ENCODE measurements at regions not wholly inside any gene's neighbourhood (a gene's known extent, or its start where the extent isn't known, plus 50 kb on each side); places are given as distances from the start of the nearest gene placed in this dataset.

DNA sequence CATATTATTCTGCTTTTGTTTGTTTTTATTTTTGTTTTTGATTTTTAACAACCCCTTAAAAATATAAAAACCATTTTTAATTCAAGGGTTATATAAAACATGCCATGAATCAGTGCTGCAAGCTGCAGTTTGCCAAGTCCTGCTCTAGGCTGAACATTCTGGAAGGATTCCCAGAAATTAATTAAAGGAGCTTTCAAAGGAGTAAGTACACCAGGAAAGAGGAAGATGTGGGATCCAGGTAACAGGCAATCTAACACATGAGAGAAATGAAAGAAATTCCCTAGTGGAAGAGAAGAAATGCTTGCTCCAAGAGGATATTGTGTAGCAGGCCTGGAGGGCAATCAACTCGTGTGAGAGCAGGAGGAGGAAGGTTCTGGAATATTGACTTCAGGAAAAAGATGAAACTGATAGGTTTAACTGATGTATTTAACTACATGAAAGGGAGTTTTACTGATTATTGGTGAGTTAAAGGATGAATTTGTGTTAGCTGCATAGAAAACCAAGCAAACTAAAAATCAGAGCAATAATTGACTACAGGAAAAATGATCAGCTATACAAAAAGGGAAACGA, 146.0 kb upstream of the PHACTR1 start:
- no peak for DNase-seq

DNA sequence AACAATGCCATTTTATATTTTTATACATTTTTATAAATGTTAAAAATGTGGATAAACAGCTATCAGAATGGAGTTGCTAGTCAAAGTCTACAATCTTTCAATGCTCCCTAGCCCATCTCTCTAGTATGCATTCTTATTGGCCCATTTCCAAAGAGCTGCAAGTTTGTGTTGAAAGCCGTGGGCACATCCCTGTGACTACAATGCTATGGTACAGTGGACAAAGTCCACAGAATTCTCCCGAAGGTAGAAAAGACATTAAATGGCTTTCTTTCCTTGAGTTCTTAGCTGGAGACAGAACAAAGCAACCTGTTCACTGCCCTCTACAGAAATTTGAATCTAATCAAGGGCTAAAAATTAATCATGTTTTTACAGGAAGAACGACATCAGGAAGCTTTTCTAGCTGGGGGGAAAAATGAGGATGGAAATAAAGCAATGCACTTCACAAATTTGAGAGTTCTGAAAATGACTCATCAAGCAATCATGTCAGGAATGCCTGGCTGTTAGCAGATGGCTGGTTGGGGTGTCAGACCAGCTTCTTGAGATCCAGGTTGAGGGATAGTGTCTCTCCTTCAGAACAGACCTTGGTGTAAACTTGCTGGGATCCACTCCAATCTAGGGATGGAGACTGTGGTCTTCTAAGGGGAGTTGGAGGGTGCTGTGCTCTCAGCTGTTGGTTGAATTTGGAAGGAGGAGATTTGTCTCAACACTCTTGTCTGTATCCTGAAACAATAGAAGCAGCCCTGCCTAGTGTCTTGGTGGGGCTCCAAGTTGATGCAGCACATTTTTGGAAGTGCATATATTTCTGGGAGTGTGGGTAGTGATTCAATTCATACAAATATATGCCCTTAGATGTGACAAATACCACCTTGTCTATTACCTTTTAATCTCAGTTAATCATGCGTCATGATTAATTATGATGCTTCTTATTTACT, 143.4 kb upstream of the PHACTR1 start:
- Histone ChIP-seq H3K27me3 (no peaks in the 10 kb centered on the region), H3K4me1 (no peaks in the 10 kb centered on the region), H3K27ac (no peak overlapping the region), H3K36me3 (ENCODE audit: low read depth, missing control alignments) (no peaks in the 10 kb centered on the region), H3K4me3 (no peak overlapping the region), H3K9me3 (no peaks in the 10 kb centered on the region)
- no peak for DNase-seq
- WGBS, 2 donors, result 68 to 70% methylated on average over 4 of the region's 4 CpGs
- no peak for TF ChIP-seq POLR2A (IDR thresholded peaks at IDR 0.05)
- TF ChIP-seq, protein P1, sequence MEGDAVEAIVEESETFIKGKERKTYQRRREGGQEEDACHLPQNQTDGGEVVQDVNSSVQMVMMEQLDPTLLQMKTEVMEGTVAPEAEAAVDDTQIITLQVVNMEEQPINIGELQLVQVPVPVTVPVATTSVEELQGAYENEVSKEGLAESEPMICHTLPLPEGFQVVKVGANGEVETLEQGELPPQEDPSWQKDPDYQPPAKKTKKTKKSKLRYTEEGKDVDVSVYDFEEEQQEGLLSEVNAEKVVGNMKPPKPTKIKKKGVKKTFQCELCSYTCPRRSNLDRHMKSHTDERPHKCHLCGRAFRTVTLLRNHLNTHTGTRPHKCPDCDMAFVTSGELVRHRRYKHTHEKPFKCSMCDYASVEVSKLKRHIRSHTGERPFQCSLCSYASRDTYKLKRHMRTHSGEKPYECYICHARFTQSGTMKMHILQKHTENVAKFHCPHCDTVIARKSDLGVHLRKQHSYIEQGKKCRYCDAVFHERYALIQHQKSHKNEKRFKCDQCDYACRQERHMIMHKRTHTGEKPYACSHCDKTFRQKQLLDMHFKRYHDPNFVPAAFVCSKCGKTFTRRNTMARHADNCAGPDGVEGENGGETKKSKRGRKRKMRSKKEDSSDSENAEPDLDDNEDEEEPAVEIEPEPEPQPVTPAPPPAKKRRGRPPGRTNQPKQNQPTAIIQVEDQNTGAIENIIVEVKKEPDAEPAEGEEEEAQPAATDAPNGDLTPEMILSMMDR (IDR thresholded peaks at IDR 0.05), result no peak
- intact Hi-C loops (cut with DNase I; ENCODE audit: low total_unique reads), result no loop called here

More for the DNA sequence above, 146.0 kb upstream of the PHACTR1 start:
- no peaks in the 10 kb centered on the region for H3K4me1 ChIP-seq
- H3K9me3 ChIP-seq, result no peaks in the 10 kb centered on the region
- intact Hi-C loops (cut with DNase I; ENCODE audit: low total_unique reads), result no loop called here
- 66 to 79% methylated on average over 2 of the region's 2 CpGs for WGBS, 2 donors
- no peaks in the 10 kb centered on the region for H3K27me3 ChIP-seq
- H3K36me3 ChIP-seq (ENCODE audit: low read depth, missing control alignments), result no peaks in the 10 kb centered on the region
- TF ChIP-seq, protein P1 (IDR thresholded peaks at IDR 0.05), result no peak
- TF ChIP-seq POLR2A (IDR thresholded peaks at IDR 0.05), result no peak
- H3K4me3 ChIP-seq, result no peak overlapping the region
- H3K27ac ChIP-seq, result peak overlapping the region in 1 of 2 donors; percentile 20

DNA sequence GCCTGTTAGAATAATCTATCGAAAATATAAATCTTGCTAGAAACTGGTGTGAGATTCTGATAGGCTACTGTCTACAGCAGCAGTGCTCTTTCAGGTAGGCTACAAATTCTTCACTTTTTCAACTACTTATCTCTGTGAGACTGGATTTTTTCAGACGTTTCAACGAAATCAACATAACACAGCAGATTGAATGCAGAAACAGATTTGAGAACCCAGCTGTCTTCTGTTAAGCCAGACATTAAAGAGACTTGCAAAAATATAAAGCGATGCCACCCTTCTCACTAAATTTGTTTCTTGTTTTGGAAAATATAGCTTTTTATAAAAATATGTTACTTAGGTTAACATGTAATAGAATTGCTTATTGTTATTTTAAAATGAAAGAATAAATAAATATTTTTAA, 140.6 kb upstream of the PHACTR1 start:
- TF ChIP-seq, protein P1 (IDR thresholded peaks at IDR 0.05), result no peak
- TF ChIP-seq POLR2A (IDR thresholded peaks at IDR 0.05), result no peak

DNA sequence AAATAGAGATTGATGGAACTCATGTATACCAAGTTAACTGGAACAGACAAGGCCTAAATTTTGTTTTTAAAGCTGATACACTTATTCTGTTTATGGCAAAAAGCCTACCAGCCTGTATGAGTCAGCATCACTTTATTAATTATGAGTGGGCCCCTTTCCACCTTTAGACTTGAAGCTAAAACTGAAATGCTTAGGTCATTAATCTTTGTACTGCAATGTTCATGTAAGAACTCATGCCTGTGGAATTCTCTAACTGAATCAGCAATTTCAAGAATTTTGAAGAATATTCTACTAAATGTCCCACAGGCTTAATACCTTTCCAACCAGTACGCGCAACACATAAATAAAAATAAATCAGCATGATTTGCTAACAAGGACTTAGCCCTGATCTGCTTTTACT, 140.2 kb upstream of the PHACTR1 start:
- WGBS, 2 donors, result 93 to 95% methylated on average over 2 of the region's 2 CpGs
- intact Hi-C loops (cut with DNase I; ENCODE audit: low total_unique reads), result no loop called here
- no peak for TF ChIP-seq POLR2A (IDR thresholded peaks at IDR 0.05)
- TF ChIP-seq, protein P1 (IDR thresholded peaks at IDR 0.05), result no peak
- no peak overlapping the region for H3K4me3 ChIP-seq
- no peaks in the 10 kb centered on the region for H3K4me1 ChIP-seq
- H3K27ac ChIP-seq, result no peak overlapping the region
- H3K27me3 ChIP-seq, result no peaks in the 10 kb centered on the region
- DNase-seq, result no peak
- H3K36me3 ChIP-seq (ENCODE audit: low read depth, missing control alignments), result no peaks in the 10 kb centered on the region
- no peaks in the 10 kb centered on the region for H3K9me3 ChIP-seq

More for the DNA sequence above, 140.6 kb upstream of the PHACTR1 start:
- Histone ChIP-seq H3K4me3 (no peak overlapping the region), H3K27me3 (no peaks in the 10 kb centered on the region), H3K4me1 (no peaks in the 10 kb centered on the region), H3K36me3 (ENCODE audit: low read depth, missing control alignments) (no peaks in the 10 kb centered on the region), H3K9me3 (no peaks in the 10 kb centered on the region), H3K27ac (no peak overlapping the region)
- intact Hi-C loops (cut with DNase I; ENCODE audit: low total_unique reads), result no loop called here
- WGBS, 2 donors, result 68 to 76% methylated on average over 4 of the region's 4 CpGs
- DNase-seq, result no peak

All from testis (tissue), 2 donors.